Panc1 (cell line): ENCODE measurements at regions not wholly inside any gene's neighbourhood (a gene's known extent, or its start where the extent isn't known, plus 50 kb on each side); places are given as distances from the start of the nearest gene placed in this dataset.

ENCODE experiments used
- CTCF ChIP-seq: fragments of 450-650 bp; IDR thresholded peaks from 2 replicates; pipeline ENCODE4 v1.5.1; 2017; ENCODE audit warnings: mild to moderate bottlenecking
- POLR2AphosphoS5 ChIP-seq: IDR thresholded peaks from 2 replicates; pipeline ENCODE4 v1.6.1; 2012; ENCODE audit warnings: mild to moderate bottlenecking, low read depth, low read length, moderate library complexity
- REST ChIP-seq, 2 experiments: IDR thresholded peaks; 2 replicates each; pipeline ENCODE4 v1.6.1; 2011 to 2012; ENCODE audit warnings: low read depth in 2 of 2, control low read depth in 1 of 2, low read length in 1 of 2, mild to moderate bottlenecking in 1 of 2, moderate library complexity in 1 of 2; ENCODE audit not compliant: insufficient read depth in 1 of 2
- SIN3A ChIP-seq: IDR thresholded peaks from 2 replicates; pipeline ENCODE4 v1.6.1; 2012; ENCODE audit warnings: low read depth, mild to moderate bottlenecking, low read length, moderate library complexity, borderline replicate concordance; ENCODE audit not compliant: insufficient read depth

- TF ChIP-seq CTCF = no peak
- TF ChIP-seq SIN3A = no peak
- TF ChIP-seq POLR2AphosphoS5 = no peak
- TF ChIP-seq REST (IDR thresholded peaks at IDR 0.05; ENCODE audit: insufficient read depth in 1 of 2, low read depth in 2 of 2, low read length in 1 of 2) = no peak
These were observed 397.9 kb upstream of the GOLIM4 start for GRCh38 chr3:168493412-168494205.
